Fibroblast of lung (primary cell): ENCODE measurements at regions not wholly inside any gene's neighbourhood (a gene's known extent, or its start where the extent isn't known, plus 50 kb on each side); places are given as distances from the start of the nearest gene placed in this dataset.

Source experiments
- DNase-seq, 2 donors: peaks; one replicate each; pipeline versions ENCODE4 v3.0.0 to v3.0.0-alpha.2; 2010; ENCODE audit warnings: low read depth in 2 of 2
- H2AFZ ChIP-seq: 2 replicates; pipeline ENCODE4 v1.5.1; 2012; ENCODE audit warnings: low read length, control low read depth, inconsistent platforms
- H3K27ac ChIP-seq: 2 replicates; pipeline ENCODE4 v1.5.1; 2011; ENCODE audit warnings: low read length, control low read depth; ENCODE audit not compliant: insufficient read depth
- H3K27me3 ChIP-seq: 2 replicates; pipeline ENCODE4 v1.5.1; 2011; ENCODE audit warnings: mild to moderate bottlenecking, low read length; ENCODE audit not compliant: control insufficient read depth, insufficient read depth
- H3K36me3 ChIP-seq: 2 replicates; pipeline ENCODE4 v1.5.1; 2011; ENCODE audit warnings: low read length; ENCODE audit not compliant: control insufficient read depth, insufficient read depth
- H3K4me1 ChIP-seq: 2 replicates; pipeline ENCODE4 v1.5.1; 2011; ENCODE audit warnings: low read length; ENCODE audit not compliant: control insufficient read depth, insufficient read depth; ENCODE audit errors: extremely low read depth
- H3K4me2 ChIP-seq: 2 replicates; pipeline ENCODE4 v1.5.1; 2011; ENCODE audit warnings: low read length, control low read depth; ENCODE audit not compliant: insufficient read depth; ENCODE audit errors: extremely low read depth
- H3K4me3 ChIP-seq, 4 experiments: fragments of 200-600 bp in 1 of 4; sonication (generic) in 1 of 4; replicated peaks in 1 of 4; 2 replicates each; pipeline ENCODE4 v1.5.1; 2011 to 2016; ENCODE audit warnings: low read length in 4 of 4, low read depth in 3 of 4, mild to moderate bottlenecking in 3 of 4, control low read depth in 2 of 4, inconsistent platforms in 1 of 4, mixed read lengths in 1 of 4; ENCODE audit not compliant: insufficient read depth in 1 of 4; ENCODE audit errors: control extremely low read depth in 1 of 4
- H3K79me2 ChIP-seq: 2 replicates; pipeline ENCODE4 v1.5.1; 2012; ENCODE audit warnings: mild to moderate bottlenecking, low read length, inconsistent platforms; ENCODE audit not compliant: control insufficient read depth, insufficient read depth
- H3K9ac ChIP-seq: 2 replicates; pipeline ENCODE4 v1.5.1; 2011; ENCODE audit warnings: mild to moderate bottlenecking, low read length, control low read depth; ENCODE audit not compliant: insufficient read depth
- H3K9me3 ChIP-seq: 2 replicates; pipeline ENCODE4 v1.5.1; 2012; ENCODE audit warnings: low read depth, low read length; ENCODE audit not compliant: control insufficient read depth, insufficient read depth
- H4K20me1 ChIP-seq: 2 replicates; pipeline ENCODE4 v1.5.1; 2011; ENCODE audit warnings: low read length; ENCODE audit not compliant: control insufficient read depth, insufficient read depth; ENCODE audit errors: extremely low read depth
- CTCF ChIP-seq, 2 donors: IDR thresholded peaks in 1 of 2; conservative IDR thresholded peaks in 1 of 2; 1 replicate in 1 of 2; 2 replicates in 1 of 2; pipeline ENCODE4 v1.5.1; 2011 to 2012; ENCODE audit warnings: low read length in 2 of 2, control low read depth in 1 of 2, inconsistent platforms in 1 of 2, low read depth in 1 of 2, mild to moderate bottlenecking in 1 of 2
- EZH2 ChIP-seq: IDR thresholded peaks from 2 replicates; pipeline ENCODE4 v1.5.1; 2012; ENCODE audit warnings: low read length, control low read depth, mild to moderate bottlenecking; ENCODE audit errors: missing control alignments

DNA sequence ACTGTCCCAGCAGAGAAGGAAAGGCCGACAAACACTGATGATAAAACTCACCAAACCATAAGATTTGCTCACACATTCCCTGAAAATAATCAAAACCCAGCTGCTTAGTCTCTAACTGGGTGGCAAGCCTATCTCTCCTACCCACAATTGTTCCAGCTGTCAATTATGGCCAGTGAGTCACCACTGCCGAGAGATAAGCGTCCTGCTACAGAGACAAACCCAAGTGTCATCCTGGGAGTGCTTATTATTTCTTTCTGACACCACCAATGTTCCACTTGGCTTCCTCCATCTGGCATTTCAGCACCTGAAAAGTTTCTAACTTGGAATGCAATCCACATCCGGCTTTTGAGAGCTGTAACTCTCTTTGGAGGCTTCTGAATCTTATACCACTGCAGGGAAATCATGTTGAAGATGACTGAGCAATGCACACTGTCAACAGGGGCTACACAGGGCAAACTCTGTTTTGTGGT, 51.5 kb upstream of the VAV3 start:
- Histone ChIP-seq H3K27ac (no peak overlapping the region), H3K4me1 (no peaks in the 10 kb centered on the region), H3K36me3 (no peaks in the 10 kb centered on the region), H3K9me3 (no peaks in the 10 kb centered on the region), H3K4me3 (no peak overlapping the region), H3K79me2 (no peaks in the 10 kb centered on the region), H3K27me3 (no peaks in the 10 kb centered on the region), H3K9ac (no peak overlapping the region), H2AFZ (no peak overlapping the region), H4K20me1 (no peaks in the 10 kb centered on the region), H3K4me2 (no peak overlapping the region)
- peak; percentile 70 to 98 for DNase-seq
- TF ChIP-seq CTCF (conservative IDR thresholded peaks at IDR 0.05 in 1 of 2, IDR thresholded peaks at IDR 0.05 in 1 of 2; ENCODE audit: low read depth in 1 of 2, low read length in 2 of 2), result no peak
- TF ChIP-seq EZH2, result no peak
